ENCODE measurements at regions not wholly inside any gene's neighbourhood (a gene's known extent, or its start where the extent isn't known, plus 50 kb on each side); places are given as distances from the start of the nearest gene placed in this dataset.

- TF ChIP-seq POLR2A (IDR thresholded peaks at IDR 0.05) (no peak), CTCF (IDR thresholded peaks at IDR 0.05) (no peak)
Observed at GRCh38 chr4:158094413-158095134, 78.3 kb downstream of the GASK1B start.

Data from lower leg skin (tissue), 3 donors.